CD4-positive, alpha-beta T cell (primary cell): ENCODE measurements at regions not wholly inside any gene's neighbourhood (a gene's known extent, or its start where the extent isn't known, plus 50 kb on each side); places are given as distances from the start of the nearest gene placed in this dataset.

Experiments
- ATAC-seq: fragments of 200-7000 bp; cut with Tn5 transposase; one replicate; pipeline ENCODE4 v1.10.0; 2022; ENCODE audit warnings: mild to moderate bottlenecking; ENCODE audit not compliant: poor library complexity
- CTCF ChIA-PET: fragments of 350-600 bp; sonication (Branson Sonifier 250); formaldehyde crosslinking; loops from one replicate; lab custom pipeline; 2021; ENCODE audit warnings: antibody characterized with exemption, inconsistent platforms; lab: Charles Lee
- POLR2A ChIA-PET: fragments of 350-600 bp; sonication (Branson Sonifier 250); formaldehyde crosslinking; loops from one replicate; lab custom pipeline; 2021; ENCODE audit warnings: antibody characterized with exemption, inconsistent platforms; lab: Charles Lee
- DNase-seq, 14 experiments: peaks; one replicate each; pipeline ENCODE4 v3.0.0-alpha.2; 2013 to 2020; ENCODE audit warnings: mixed read lengths in 2 of 14
- H3K27ac ChIP-seq, 2 donors: one replicate each; pipeline versions ENCODE4 v1.5.1 to v1.7.0; 2013; ENCODE audit warnings: low read length in 2 of 2, low read depth in 1 of 2, mild to moderate bottlenecking in 1 of 2
- H3K27me3 ChIP-seq, 2 experiments: 1 replicate in 1 of 2; 2 replicates in 1 of 2; pipeline versions ENCODE4 v1.6.1 to v1.7.0; 2013; ENCODE audit warnings: low read length in 2 of 2, control low read depth in 1 of 2, mild to moderate bottlenecking in 1 of 2, moderate library complexity in 1 of 2; ENCODE audit not compliant: insufficient read depth in 2 of 2, control insufficient read depth in 1 of 2
- H3K36me3 ChIP-seq: one replicate; pipeline ENCODE4 v1.6.1; 2013; ENCODE audit warnings: low read length, control low read depth; ENCODE audit not compliant: insufficient read depth
- H3K4me1 ChIP-seq: one replicate; pipeline ENCODE4 v1.6.1; 2013; ENCODE audit warnings: low read length, control low read depth; ENCODE audit not compliant: insufficient read depth
- H3K4me3 ChIP-seq: one replicate; pipeline ENCODE4 v1.5.1; 2013; ENCODE audit warnings: mild to moderate bottlenecking, low read length, moderate library complexity
- H3K9me3 ChIP-seq, 2 experiments: 1 replicate in 1 of 2; 2 replicates in 1 of 2; pipeline versions ENCODE4 v1.6.1 to v1.7.0; 2013; ENCODE audit warnings: low read length in 2 of 2, mild to moderate bottlenecking in 2 of 2, control low read depth in 1 of 2, moderate library complexity in 1 of 2; ENCODE audit not compliant: control insufficient read depth in 1 of 2, insufficient read depth in 1 of 2
- H3K27ac Mint-ChIP-seq: one replicate; pipeline ENCODE4 v1.8.0; 2020; ENCODE audit warnings: mixed read lengths
- H3K27me3 Mint-ChIP-seq: one replicate; pipeline ENCODE4 v1.8.0; 2021; ENCODE audit warnings: mixed read lengths
- H3K36me3 Mint-ChIP-seq: one replicate; pipeline ENCODE4 v1.8.0; 2021; ENCODE audit warnings: low read depth, mixed read lengths
- H3K4me1 Mint-ChIP-seq: one replicate; pipeline ENCODE4 v1.8.0; 2021; ENCODE audit warnings: low read depth, mixed read lengths
- H3K4me3 Mint-ChIP-seq: one replicate; pipeline ENCODE4 v1.8.0; 2020; ENCODE audit warnings: mild to moderate bottlenecking, mixed read lengths
- H3K9me3 Mint-ChIP-seq: one replicate; pipeline ENCODE4 v1.8.0; 2020; ENCODE audit warnings: mixed read lengths
- CTCF ChIP-seq: fragments of 200-600 bp; IDR thresholded peaks from one replicate; pipeline ENCODE4 v1.8.0; 2022; ENCODE audit warnings: antibody characterized with exemption, mild to moderate bottlenecking
- intact Hi-C, 2 experiments: fragments of 100-400 bp; cut with DNase I in 1 of 2; cut with micrococcal nuclease in 1 of 2; formaldehyde crosslinking; loops; one replicate each; pipeline versions ENCODE4 v1.15.1 to v1.9.0; 2023 to 2025; cut with DNase I, micrococcal nuclease

- peaks cover 9 to 12% of the 10 kb centered on the region in 2 experiments for H3K27me3 ChIP-seq
- no peaks in the 10 kb centered on the region for H3K9me3 ChIP-seq
- Mint-ChIP-seq H3K36me3 (no peaks in the 10 kb centered on the region), H3K4me1 (no peaks in the 10 kb centered on the region), H3K27me3 (peaks cover 56% of the 10 kb centered on the region), H3K4me3 (no peak overlapping the region), H3K27ac (no peak overlapping the region), H3K9me3 (no peaks in the 10 kb centered on the region)
- H3K4me1 ChIP-seq, result no peaks in the 10 kb centered on the region
- intact Hi-C loops, result no loop called here
- POLR2A ChIA-PET, result no interaction called here
- H3K27ac ChIP-seq, result no peak overlapping the region
- H3K36me3 ChIP-seq, result no peaks in the 10 kb centered on the region
- DNase-seq (no peak), ATAC-seq (no peak)
- CTCF ChIA-PET, result no interaction called here
- H3K4me3 ChIP-seq, result no peak overlapping the region
- TF ChIP-seq CTCF, result no peak
Measured at GRCh38 chr2:38228753-38229152, 148.3 kb downstream of the ATL2 start.

GRCh38 chr2:38224821-38225437 lies 149.0 kb upstream of the CYP1B1 start:
- no peak for ATAC-seq
- no peak for TF ChIP-seq CTCF
- no peak for DNase-seq
- Histone ChIP-seq H3K36me3 (no peaks in the 10 kb centered on the region), H3K27ac (no peak overlapping the region), H3K4me1 (no peaks in the 10 kb centered on the region), H3K9me3 (peaks cover 0 to 7% of the 10 kb centered on the region in 2 experiments), H3K4me3 (no peak overlapping the region), H3K27me3 (peaks cover 3 to 9% of the 10 kb centered on the region in 2 experiments)
- Mint-ChIP-seq H3K4me1 (no peaks in the 10 kb centered on the region), H3K36me3 (no peaks in the 10 kb centered on the region), H3K27ac (no peak overlapping the region), H3K9me3 (peaks cover 2% of the 10 kb centered on the region), H3K27me3 (peaks cover 63% of the 10 kb centered on the region), H3K4me3 (no peak overlapping the region)
- POLR2A ChIA-PET, result no interaction called here
- intact Hi-C loops, result no loop called here
- CTCF ChIA-PET, result no interaction called here

GRCh38 chr2:38224181-38224580 lies 148.2 kb upstream of the CYP1B1 start:
- POLR2A ChIA-PET, result no interaction called here

More at GRCh38 chr2:38224181-38224580, 148.2 kb upstream of the CYP1B1 start:
- no peak overlapping the region for H3K4me3 Mint-ChIP-seq
- Histone ChIP-seq H3K9me3 (peaks cover 0 to 7% of the 10 kb centered on the region in 2 experiments), H3K4me1 (no peaks in the 10 kb centered on the region), H3K27ac (no peak overlapping the region), H3K4me3 (no peak overlapping the region), H3K36me3 (no peaks in the 10 kb centered on the region), H3K27me3 (peaks cover 3 to 9% of the 10 kb centered on the region in 2 experiments)
- ATAC-seq (no peak), DNase-seq (no peak)
- no peaks in the 10 kb centered on the region for H3K36me3 Mint-ChIP-seq
- no peak for TF ChIP-seq CTCF
- H3K27me3 Mint-ChIP-seq, result peaks cover 68% of the 10 kb centered on the region
- no peaks in the 10 kb centered on the region for H3K4me1 Mint-ChIP-seq
- intact Hi-C loops, result no loop called here
- CTCF ChIA-PET, result no interaction called here
- H3K9me3 Mint-ChIP-seq, result peaks cover 2% of the 10 kb centered on the region
- no peak overlapping the region for H3K27ac Mint-ChIP-seq
